Neural crest cell (in vitro differentiated cells): ENCODE measurements at regions not wholly inside any gene's neighbourhood (a gene's known extent, or its start where the extent isn't known, plus 50 kb on each side); places are given as distances from the start of the nearest gene placed in this dataset.

Experiments
- DNase-seq: peaks from one replicate; pipeline ENCODE4 v3.0.0; 2021; ENCODE audit warnings: low read depth, mixed read lengths, low spot score
- H3K27ac Mint-ChIP-seq: one replicate; pipeline ENCODE4 v1.8.0; 2021; ENCODE audit warnings: mild to moderate bottlenecking, mixed read lengths; ENCODE audit not compliant: unreplicated experiment
- H3K27me3 Mint-ChIP-seq: 2 replicates; pipeline ENCODE4 v1.8.0; 2021; ENCODE audit warnings: low read depth, mild to moderate bottlenecking, mixed read lengths
- H3K36me3 Mint-ChIP-seq: 2 replicates; pipeline ENCODE4 v1.8.0; 2021; ENCODE audit warnings: low read depth, mild to moderate bottlenecking, mixed read lengths
- H3K4me1 Mint-ChIP-seq: 2 replicates; pipeline ENCODE4 v1.8.0; 2021; ENCODE audit warnings: mixed read lengths
- H3K4me3 Mint-ChIP-seq: one replicate; pipeline ENCODE4 v1.8.0; 2021; ENCODE audit warnings: mild to moderate bottlenecking, mixed read lengths
- H3K9me3 Mint-ChIP-seq: 2 replicates; pipeline ENCODE4 v1.8.0; 2021; ENCODE audit warnings: mixed read lengths
- CTCF ChIP-seq: fragments of 200-600 bp; sonication (generic); conservative IDR thresholded peaks from 2 replicates; pipeline ENCODE4 v1.5.0; 2021; ENCODE audit warnings: antibody characterized with exemption, mild to moderate bottlenecking

GRCh38 chr13:48156466-48156865 is 61.6 kb upstream of the MED4 start:
- Mint-ChIP-seq H3K36me3 (no peaks in the 10 kb centered on the region), H3K27ac (no peak overlapping the region), H3K9me3 (no peaks in the 10 kb centered on the region), H3K4me1 (peaks cover 7% of the 10 kb centered on the region), H3K27me3 (no peaks in the 10 kb centered on the region), H3K4me3 (no peak overlapping the region)
- TF ChIP-seq CTCF: no peak
- DNase-seq: peak; percentile 1

GRCh38 chr13:48155848-48156247 is 60.9 kb upstream of the MED4 start:
- TF ChIP-seq CTCF: no peak
- Mint-ChIP-seq H3K27ac (no peak overlapping the region), H3K9me3 (no peaks in the 10 kb centered on the region), H3K27me3 (no peaks in the 10 kb centered on the region), H3K4me1 (peaks cover 7% of the 10 kb centered on the region), H3K36me3 (no peaks in the 10 kb centered on the region), H3K4me3 (no peak overlapping the region)
- no peak for DNase-seq

GRCh38 chr13:48154671-48155070 is 59.8 kb upstream of the MED4 start:
- TF ChIP-seq CTCF: no peak
- Mint-ChIP-seq H3K4me1 (peaks cover 3% of the 10 kb centered on the region), H3K27me3 (no peaks in the 10 kb centered on the region), H3K4me3 (no peak overlapping the region), H3K9me3 (no peaks in the 10 kb centered on the region), H3K36me3 (no peaks in the 10 kb centered on the region), H3K27ac (no peak overlapping the region)
- no peak for DNase-seq

- Mint-ChIP-seq H3K9me3 (no peaks in the 10 kb centered on the region), H3K4me3 (no peak overlapping the region), H3K27me3 (no peaks in the 10 kb centered on the region), H3K4me1 (no peaks in the 10 kb centered on the region), H3K36me3 (no peaks in the 10 kb centered on the region), H3K27ac (no peak overlapping the region)
- no peak for DNase-seq
- no peak for TF ChIP-seq CTCF
Measured at GRCh38 chr13:48153186-48153585, 58.3 kb upstream of the MED4 start.

GRCh38 chr13:48151363-48152161 is 56.7 kb upstream of the MED4 start:
- Mint-ChIP-seq H3K27ac (no peak overlapping the region), H3K4me1 (no peaks in the 10 kb centered on the region), H3K36me3 (no peaks in the 10 kb centered on the region), H3K4me3 (no peak overlapping the region), H3K9me3 (peaks cover 3% of the 10 kb centered on the region), H3K27me3 (no peaks in the 10 kb centered on the region)
- no peak for TF ChIP-seq CTCF
- DNase-seq: no peak
